ENCODE measurements at regions not wholly inside any gene's neighbourhood (a gene's known extent, or its start where the extent isn't known, plus 50 kb on each side); places are given as distances from the start of the nearest gene placed in this dataset.

DNA sequence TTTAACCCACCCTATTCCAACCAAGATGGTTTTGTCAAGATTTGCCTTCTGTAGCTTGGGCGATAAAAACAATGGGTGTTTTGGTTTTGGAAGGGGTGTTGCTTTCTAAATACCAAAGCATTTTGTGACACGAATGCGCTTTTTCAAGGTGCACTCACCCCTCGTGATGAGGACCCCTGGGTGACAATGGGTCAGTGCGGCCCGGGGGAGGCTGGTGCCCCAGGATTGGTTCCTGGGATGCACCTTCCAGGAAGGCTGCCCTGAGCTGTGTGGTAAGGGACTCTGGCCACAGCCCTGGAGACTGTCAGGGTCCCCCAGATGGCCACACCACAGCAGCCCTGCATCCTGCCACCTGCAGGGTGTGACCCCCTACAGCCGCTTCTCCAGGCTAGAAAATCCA is 180.6 kb upstream of the MYL2 start:
- H3K4me3 ChIP-seq = no peak overlapping the region
- no peak overlapping the region for H3K27ac ChIP-seq
- intact Hi-C loops (cut with DNase I) = no loop called here
- H3K4me1 ChIP-seq = no peaks in the 10 kb centered on the region
- no peaks in the 10 kb centered on the region for H3K36me3 ChIP-seq
- TF ChIP-seq, protein P1, sequence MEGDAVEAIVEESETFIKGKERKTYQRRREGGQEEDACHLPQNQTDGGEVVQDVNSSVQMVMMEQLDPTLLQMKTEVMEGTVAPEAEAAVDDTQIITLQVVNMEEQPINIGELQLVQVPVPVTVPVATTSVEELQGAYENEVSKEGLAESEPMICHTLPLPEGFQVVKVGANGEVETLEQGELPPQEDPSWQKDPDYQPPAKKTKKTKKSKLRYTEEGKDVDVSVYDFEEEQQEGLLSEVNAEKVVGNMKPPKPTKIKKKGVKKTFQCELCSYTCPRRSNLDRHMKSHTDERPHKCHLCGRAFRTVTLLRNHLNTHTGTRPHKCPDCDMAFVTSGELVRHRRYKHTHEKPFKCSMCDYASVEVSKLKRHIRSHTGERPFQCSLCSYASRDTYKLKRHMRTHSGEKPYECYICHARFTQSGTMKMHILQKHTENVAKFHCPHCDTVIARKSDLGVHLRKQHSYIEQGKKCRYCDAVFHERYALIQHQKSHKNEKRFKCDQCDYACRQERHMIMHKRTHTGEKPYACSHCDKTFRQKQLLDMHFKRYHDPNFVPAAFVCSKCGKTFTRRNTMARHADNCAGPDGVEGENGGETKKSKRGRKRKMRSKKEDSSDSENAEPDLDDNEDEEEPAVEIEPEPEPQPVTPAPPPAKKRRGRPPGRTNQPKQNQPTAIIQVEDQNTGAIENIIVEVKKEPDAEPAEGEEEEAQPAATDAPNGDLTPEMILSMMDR (IDR thresholded peaks at IDR 0.05) = no peak
- TF ChIP-seq POLR2A (IDR thresholded peaks at IDR 0.05) (no peak), EP300 (IDR thresholded peaks at IDR 0.05) (no peak), POLR2AphosphoS5 (IDR thresholded peaks at IDR 0.05) (no peak)
- no peak for DNase-seq
- H3K9me3 ChIP-seq = no peaks in the 10 kb centered on the region
- H3K27me3 ChIP-seq = peaks cover 0 to 15% (median 7%) of the 10 kb centered on the region in 3 donors
- 84 to 90% methylated on average over 7 of the region's 7 CpGs for WGBS, 2 donors

DNA sequence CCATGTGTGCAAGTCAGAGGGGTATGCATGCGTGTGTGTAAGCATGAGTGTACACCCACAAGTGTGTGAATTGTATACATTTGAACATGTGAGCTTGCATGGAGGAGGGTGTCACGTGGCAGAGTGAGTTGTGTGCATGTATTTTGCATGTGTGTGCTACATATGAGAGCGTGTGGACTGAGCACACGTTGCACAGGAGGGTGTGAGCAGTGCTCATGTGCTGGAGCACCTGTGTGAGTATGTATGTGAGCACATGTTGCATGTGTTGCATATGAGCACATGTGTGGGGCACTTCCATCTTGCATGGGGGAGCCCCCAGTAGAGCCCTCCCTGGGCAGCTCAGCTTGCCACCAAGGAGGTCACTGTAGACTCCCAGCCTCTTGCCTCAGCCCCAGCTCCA is 180.2 kb upstream of the MYL2 start:
- Histone ChIP-seq H3K9me3 (no peaks in the 10 kb centered on the region), H3K27ac (no peak overlapping the region), H3K27me3 (peaks cover 0 to 19% (median 9%) of the 10 kb centered on the region in 3 donors), H3K4me3 (no peak overlapping the region), H3K36me3 (no peaks in the 10 kb centered on the region), H3K4me1 (no peaks in the 10 kb centered on the region)
- WGBS, 2 donors = 61 to 86% methylated on average over 4 of the region's 4 CpGs
- no peak for TF ChIP-seq POLR2A (IDR thresholded peaks at IDR 0.05)
- TF ChIP-seq, protein P1 (IDR thresholded peaks at IDR 0.05) = no peak
- no peak for DNase-seq
- intact Hi-C loops (cut with DNase I) = no loop called here

DNA sequence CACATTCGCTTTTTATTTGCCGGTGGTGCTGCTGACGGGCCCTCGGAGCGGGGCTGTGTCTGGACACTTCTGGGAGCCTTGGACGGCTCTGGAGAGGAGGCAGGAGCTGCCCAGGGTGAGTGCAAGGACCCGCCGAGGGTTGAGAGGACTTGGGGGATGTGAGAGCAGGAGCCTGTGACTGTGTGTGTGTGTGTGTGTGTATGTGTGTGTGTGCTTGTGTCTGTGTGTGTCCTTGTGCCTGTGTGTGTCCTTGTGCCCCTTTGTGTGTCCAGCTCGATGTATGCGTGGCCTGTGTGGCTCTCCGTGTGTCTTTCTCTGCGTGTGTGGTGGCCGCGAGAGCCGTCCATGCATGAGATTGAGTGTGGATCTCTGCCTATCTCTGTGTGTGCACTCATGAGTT is 179.6 kb upstream of the MYL2 start:
- Histone ChIP-seq H3K9me3 (no peaks in the 10 kb centered on the region), H3K4me3 (no peak overlapping the region), H3K27me3 (peaks cover 0 to 25% (median 9%) of the 10 kb centered on the region in 3 donors), H3K4me1 (no peaks in the 10 kb centered on the region), H3K27ac (no peak overlapping the region), H3K36me3 (no peaks in the 10 kb centered on the region)
- intact Hi-C loops (cut with DNase I) = no loop called here
- WGBS, 2 donors = 84 to 86% methylated on average over 15 of the region's 15 CpGs
- no peak for DNase-seq
- TF ChIP-seq, protein P1 (IDR thresholded peaks at IDR 0.05) = no peak
- no peak for TF ChIP-seq POLR2AphosphoS5 (IDR thresholded peaks at IDR 0.05)
- no peak for TF ChIP-seq POLR2A (IDR thresholded peaks at IDR 0.05)
- TF ChIP-seq EP300 (IDR thresholded peaks at IDR 0.05) = no peak

DNA sequence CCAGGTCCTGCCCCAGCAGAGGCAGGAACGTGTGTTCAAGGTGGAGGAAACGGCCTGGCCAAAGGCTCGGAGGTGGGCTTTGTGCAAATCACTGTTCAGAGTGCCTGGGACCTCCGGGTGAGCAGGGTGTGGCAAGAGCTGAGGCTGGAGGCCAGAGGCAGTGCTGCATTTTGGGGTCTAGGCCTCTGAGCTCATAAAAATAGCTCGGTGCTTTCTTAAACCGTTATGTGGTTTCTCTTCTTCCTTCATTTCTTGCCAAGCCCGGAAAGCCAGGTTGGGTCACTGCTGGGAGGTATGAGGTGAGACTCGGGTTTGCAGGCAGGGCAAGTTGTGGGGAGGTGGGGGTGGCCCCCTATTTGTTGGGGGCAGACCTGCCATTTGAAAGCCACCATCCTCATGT is 178.8 kb upstream of the MYL2 start:
- DNase-seq = no peak
- TF ChIP-seq, protein P1 (IDR thresholded peaks at IDR 0.05) = no peak
- no peak for TF ChIP-seq POLR2AphosphoS5 (IDR thresholded peaks at IDR 0.05)
- no peak for TF ChIP-seq POLR2A (IDR thresholded peaks at IDR 0.05)
- no peak for TF ChIP-seq EP300 (IDR thresholded peaks at IDR 0.05)
- 38 to 48% methylated on average over 8 of the region's 8 CpGs for WGBS, 2 donors
- Histone ChIP-seq H3K36me3 (no peaks in the 10 kb centered on the region), H3K27me3 (peaks cover 0 to 33% (median 9%) of the 10 kb centered on the region in 3 donors), H3K27ac (no peak overlapping the region), H3K4me3 (no peak overlapping the region), H3K4me1 (no peaks in the 10 kb centered on the region), H3K9me3 (no peaks in the 10 kb centered on the region)
- intact Hi-C loops (cut with DNase I) = no loop called here

Measured in sigmoid colon (tissue), 6 donors.